ENCODE measurements at regions not wholly inside any gene's neighbourhood (a gene's known extent, or its start where the extent isn't known, plus 50 kb on each side); places are given as distances from the start of the nearest gene placed in this dataset.

DNA sequence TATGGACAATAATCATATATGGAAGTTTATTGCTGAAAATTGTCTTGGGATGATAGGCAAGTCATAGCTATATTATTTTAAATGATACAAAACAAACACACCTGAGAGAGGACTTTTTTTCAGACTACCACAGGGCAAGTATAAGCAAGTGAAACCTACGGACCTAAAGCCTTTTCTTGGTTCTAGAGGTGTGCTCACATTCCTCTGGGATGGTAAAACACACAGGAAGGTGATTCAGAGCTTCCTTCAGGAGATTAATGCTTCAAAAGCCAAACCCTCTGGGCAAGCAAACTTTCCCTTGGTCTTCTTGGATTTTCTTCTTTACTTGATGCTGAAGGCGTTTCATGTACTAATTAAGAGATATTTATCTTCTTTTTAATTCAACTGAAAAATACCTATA is 60.1 kb upstream of the ACSL4 start:
- no peaks in the 10 kb centered on the region for H3K9me3 ChIP-seq (ENCODE audit: control extremely low read depth in 1 of 3, control insufficient read depth in 2 of 3, insufficient read depth in 1 of 3, low read length in 2 of 3)
- Mint-ChIP-seq H3K4me3 (no peak overlapping the region), H3K4me1 (no peaks in the 10 kb centered on the region), H3K9me3 (ENCODE audit: insufficient read depth) (no peaks in the 10 kb centered on the region), H3K27me3 (no peaks in the 10 kb centered on the region), H3K27ac (no peak overlapping the region)
- intact Hi-C loops (cut with micrococcal nuclease): no loop called here
- no peaks in the 10 kb centered on the region for H3K27me3 ChIP-seq (replicated peaks in 1 of 4; ENCODE audit: control extremely low read depth in 1 of 4, control insufficient read depth in 3 of 4, insufficient read depth in 4 of 4, low read length in 3 of 4)
- ATAC-seq (ENCODE audit: low read depth) (no peak), DNase-seq (no peak)
- CTCF ChIA-PET: no interaction called here
- no peak overlapping the region for H3K4me3 ChIP-seq (ENCODE audit: control extremely low read depth in 1 of 5, extremely low read depth in 1 of 5, insufficient read depth in 1 of 5, low read depth in 2 of 5, low read length in 4 of 5)
- no peak overlapping the region for H3K9ac ChIP-seq (ENCODE audit: low read length)
- no peak overlapping the region for H2AFZ ChIP-seq (ENCODE audit: insufficient read depth, low read depth, low read length, poor library complexity, severe bottlenecking)
- no peak overlapping the region for H3K4me2 ChIP-seq (replicated peaks; ENCODE audit: low read depth, low read length, poor library complexity, severe bottlenecking)
- H3K27ac ChIP-seq (ENCODE audit: low read length in 2 of 2): no peak overlapping the region
- no peaks in the 10 kb centered on the region for H3K79me2 ChIP-seq (ENCODE audit: control insufficient read depth, insufficient read depth, low read length)
- no peaks in the 10 kb centered on the region for H4K20me1 ChIP-seq (ENCODE audit: control insufficient read depth, insufficient read depth, low read length, poor library complexity, severe bottlenecking)
- no peaks in the 10 kb centered on the region for H3K4me1 ChIP-seq (ENCODE audit: control insufficient read depth in 2 of 2, insufficient read depth in 2 of 2, low read length in 2 of 2)
- TF ChIP-seq, protein P1, sequence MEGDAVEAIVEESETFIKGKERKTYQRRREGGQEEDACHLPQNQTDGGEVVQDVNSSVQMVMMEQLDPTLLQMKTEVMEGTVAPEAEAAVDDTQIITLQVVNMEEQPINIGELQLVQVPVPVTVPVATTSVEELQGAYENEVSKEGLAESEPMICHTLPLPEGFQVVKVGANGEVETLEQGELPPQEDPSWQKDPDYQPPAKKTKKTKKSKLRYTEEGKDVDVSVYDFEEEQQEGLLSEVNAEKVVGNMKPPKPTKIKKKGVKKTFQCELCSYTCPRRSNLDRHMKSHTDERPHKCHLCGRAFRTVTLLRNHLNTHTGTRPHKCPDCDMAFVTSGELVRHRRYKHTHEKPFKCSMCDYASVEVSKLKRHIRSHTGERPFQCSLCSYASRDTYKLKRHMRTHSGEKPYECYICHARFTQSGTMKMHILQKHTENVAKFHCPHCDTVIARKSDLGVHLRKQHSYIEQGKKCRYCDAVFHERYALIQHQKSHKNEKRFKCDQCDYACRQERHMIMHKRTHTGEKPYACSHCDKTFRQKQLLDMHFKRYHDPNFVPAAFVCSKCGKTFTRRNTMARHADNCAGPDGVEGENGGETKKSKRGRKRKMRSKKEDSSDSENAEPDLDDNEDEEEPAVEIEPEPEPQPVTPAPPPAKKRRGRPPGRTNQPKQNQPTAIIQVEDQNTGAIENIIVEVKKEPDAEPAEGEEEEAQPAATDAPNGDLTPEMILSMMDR (IDR thresholded peaks at IDR 0.05): no peak
- TF ChIP-seq EZH2 (IDR thresholded peaks at IDR 0.05; ENCODE audit: borderline replicate concordance, insufficient read depth, low read depth, low read length, poor library complexity, severe bottlenecking): no peak
- POLR2A ChIA-PET: no interaction called here
- WGBS (ENCODE audit: insufficient coverage): no CpG with 5 or more reads among the region's 2 CpGs
- H3K36me3 ChIP-seq (replicated peaks in 1 of 2; ENCODE audit: control extremely low read depth in 1 of 2, control insufficient read depth in 1 of 2, extremely low read depth in 1 of 2, insufficient read depth in 2 of 2, low read length in 1 of 2): no peaks in the 10 kb centered on the region

DNA sequence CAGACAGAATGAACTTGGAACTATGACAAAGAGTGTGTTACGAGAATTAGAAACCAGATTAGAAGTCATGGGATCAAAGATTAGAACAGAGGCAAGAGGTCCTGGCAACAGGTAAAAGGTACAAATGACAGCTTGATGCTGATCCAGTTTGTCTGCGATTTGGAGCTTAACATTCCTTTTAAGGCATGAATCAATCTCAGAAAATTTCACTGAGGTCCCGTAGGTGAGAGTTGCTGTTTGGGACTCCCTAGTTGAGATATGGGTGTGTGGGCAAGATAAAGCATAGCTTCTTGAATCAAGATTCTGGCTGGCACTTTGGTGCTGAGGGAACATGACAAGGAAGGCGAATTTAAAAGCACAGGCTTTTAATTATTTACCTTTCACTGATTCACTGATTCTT is 62.6 kb upstream of the ACSL4 start:
- Histone ChIP-seq H3K4me2 (replicated peaks; ENCODE audit: low read depth, low read length, poor library complexity, severe bottlenecking) (no peak overlapping the region), H2AFZ (ENCODE audit: insufficient read depth, low read depth, low read length, poor library complexity, severe bottlenecking) (no peak overlapping the region), H3K27ac (ENCODE audit: low read length in 2 of 2) (no peak overlapping the region), H3K27me3 (replicated peaks in 1 of 4; ENCODE audit: control extremely low read depth in 1 of 4, control insufficient read depth in 3 of 4, insufficient read depth in 4 of 4, low read length in 3 of 4) (no peaks in the 10 kb centered on the region), H3K4me1 (ENCODE audit: control insufficient read depth in 2 of 2, insufficient read depth in 2 of 2, low read length in 2 of 2) (no peaks in the 10 kb centered on the region), H3K36me3 (replicated peaks in 1 of 2; ENCODE audit: control extremely low read depth in 1 of 2, control insufficient read depth in 1 of 2, extremely low read depth in 1 of 2, insufficient read depth in 2 of 2, low read length in 1 of 2) (no peaks in the 10 kb centered on the region), H3K79me2 (ENCODE audit: control insufficient read depth, insufficient read depth, low read length) (no peaks in the 10 kb centered on the region), H4K20me1 (ENCODE audit: control insufficient read depth, insufficient read depth, low read length, poor library complexity, severe bottlenecking) (no peaks in the 10 kb centered on the region), H3K4me3 (ENCODE audit: control extremely low read depth in 1 of 5, extremely low read depth in 1 of 5, insufficient read depth in 1 of 5, low read depth in 2 of 5, low read length in 4 of 5) (no peak overlapping the region), H3K9ac (ENCODE audit: low read length) (no peak overlapping the region), H3K9me3 (ENCODE audit: control extremely low read depth in 1 of 3, control insufficient read depth in 2 of 3, insufficient read depth in 1 of 3, low read length in 2 of 3) (no peaks in the 10 kb centered on the region)
- no peaks in the 10 kb centered on the region for H3K9me3 Mint-ChIP-seq (ENCODE audit: insufficient read depth)
- no peak overlapping the region for H3K27ac Mint-ChIP-seq
- CTCF ChIA-PET: no interaction called here
- POLR2A ChIA-PET: no interaction called here
- H3K27me3 Mint-ChIP-seq: no peaks in the 10 kb centered on the region
- intact Hi-C loops (cut with micrococcal nuclease): no loop called here
- H3K4me3 Mint-ChIP-seq: no peak overlapping the region
- no peaks in the 10 kb centered on the region for H3K4me1 Mint-ChIP-seq
- ATAC-seq (ENCODE audit: low read depth) (no peak), DNase-seq (no peak)
- WGBS (ENCODE audit: insufficient coverage): 100% methylated on average over 1 of the region's 4 CpGs
- TF ChIP-seq, protein P1 (IDR thresholded peaks at IDR 0.05): no peak
- no peak for TF ChIP-seq EZH2 (IDR thresholded peaks at IDR 0.05; ENCODE audit: borderline replicate concordance, insufficient read depth, low read depth, low read length, poor library complexity, severe bottlenecking)

Measured in B cell (primary cell).